Ishikawa (cell line): ENCODE measurements at regions not wholly inside any gene's neighbourhood (a gene's known extent, or its start where the extent isn't known, plus 50 kb on each side); places are given as distances from the start of the nearest gene placed in this dataset.

ENCODE experiments used
- EP300 ChIP-seq: IDR thresholded peaks from 2 replicates; pipeline ENCODE4 v1.6.1; 2012; ENCODE audit warnings: borderline replicate concordance
- TCF12 ChIP-seq: IDR thresholded peaks from 2 replicates; pipeline ENCODE4 v1.6.1; 2012; ENCODE audit warnings: low read depth
- TEAD4 ChIP-seq: IDR thresholded peaks from 2 replicates; pipeline ENCODE4 v1.6.1; 2012
- TF ChIP-seq, protein P1 (sequence below): IDR thresholded peaks from 2 replicates; pipeline ENCODE4 v1.6.1; 2012

GRCh38 chr18:22591222-22591621, 173.5 kb upstream of the CTAGE1 start:
- TF ChIP-seq TCF12, result no peak
- TF ChIP-seq TEAD4, result no peak
- TF ChIP-seq EP300, result no peak
- TF ChIP-seq, protein P1, sequence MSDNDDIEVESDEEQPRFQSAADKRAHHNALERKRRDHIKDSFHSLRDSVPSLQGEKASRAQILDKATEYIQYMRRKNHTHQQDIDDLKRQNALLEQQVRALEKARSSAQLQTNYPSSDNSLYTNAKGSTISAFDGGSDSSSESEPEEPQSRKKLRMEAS, result no peak
